ENCODE measurements at regions not wholly inside any gene's neighbourhood (a gene's known extent, or its start where the extent isn't known, plus 50 kb on each side); places are given as distances from the start of the nearest gene placed in this dataset.
"Not testable (repeated sequence)": the region's sequence is repeated elsewhere in the genome, so short reads cannot be mapped to it uniquely, and the experiment has no call there.

DNA sequence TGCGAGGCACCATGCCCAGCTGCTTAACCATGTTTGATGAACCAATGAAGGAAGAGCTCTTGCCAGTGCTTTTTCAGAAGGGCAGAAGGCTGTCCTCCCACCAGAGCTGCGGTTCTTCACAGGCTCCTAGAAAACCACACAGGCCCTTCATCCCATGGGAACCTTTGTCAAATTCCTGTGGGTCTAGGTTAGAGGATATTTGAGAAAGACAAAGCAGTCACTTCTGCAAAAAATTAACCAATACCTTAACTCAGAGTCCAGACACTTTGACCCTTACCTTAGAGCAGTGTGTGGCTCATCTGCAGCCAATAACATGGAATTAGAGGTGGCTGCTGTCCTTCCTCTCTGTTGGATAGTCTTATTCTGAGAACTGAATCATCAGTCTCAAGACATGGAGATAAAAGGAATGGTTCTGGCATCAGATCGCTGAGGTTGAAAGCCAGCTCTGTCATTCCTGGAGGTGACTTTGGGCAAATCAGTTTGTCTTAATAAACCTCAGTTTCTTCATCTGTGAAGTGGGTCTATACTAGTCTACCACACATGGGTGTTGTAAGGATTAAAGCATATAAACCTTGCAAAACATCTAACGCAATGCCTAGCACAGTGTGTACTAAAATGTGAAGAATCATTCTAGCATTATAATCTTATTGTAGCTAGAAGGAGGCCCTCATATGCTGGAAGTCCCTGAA is 65.1 kb upstream of the PIP4K2A start:
- WGBS, 2 donors: 90 to 92% methylated on average over 4 of the region's 4 CpGs
- intact Hi-C loops (cut with DNase I; ENCODE audit: low total_unique reads): no loop called here
- TF ChIP-seq, protein P1, sequence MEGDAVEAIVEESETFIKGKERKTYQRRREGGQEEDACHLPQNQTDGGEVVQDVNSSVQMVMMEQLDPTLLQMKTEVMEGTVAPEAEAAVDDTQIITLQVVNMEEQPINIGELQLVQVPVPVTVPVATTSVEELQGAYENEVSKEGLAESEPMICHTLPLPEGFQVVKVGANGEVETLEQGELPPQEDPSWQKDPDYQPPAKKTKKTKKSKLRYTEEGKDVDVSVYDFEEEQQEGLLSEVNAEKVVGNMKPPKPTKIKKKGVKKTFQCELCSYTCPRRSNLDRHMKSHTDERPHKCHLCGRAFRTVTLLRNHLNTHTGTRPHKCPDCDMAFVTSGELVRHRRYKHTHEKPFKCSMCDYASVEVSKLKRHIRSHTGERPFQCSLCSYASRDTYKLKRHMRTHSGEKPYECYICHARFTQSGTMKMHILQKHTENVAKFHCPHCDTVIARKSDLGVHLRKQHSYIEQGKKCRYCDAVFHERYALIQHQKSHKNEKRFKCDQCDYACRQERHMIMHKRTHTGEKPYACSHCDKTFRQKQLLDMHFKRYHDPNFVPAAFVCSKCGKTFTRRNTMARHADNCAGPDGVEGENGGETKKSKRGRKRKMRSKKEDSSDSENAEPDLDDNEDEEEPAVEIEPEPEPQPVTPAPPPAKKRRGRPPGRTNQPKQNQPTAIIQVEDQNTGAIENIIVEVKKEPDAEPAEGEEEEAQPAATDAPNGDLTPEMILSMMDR (IDR thresholded peaks at IDR 0.05): no peak
- no peak for TF ChIP-seq POLR2A (IDR thresholded peaks at IDR 0.05)
- DNase-seq (ENCODE audit: low spot score in 2 of 2): no peak
- no peak overlapping the region for H3K4me3 ChIP-seq (ENCODE audit: low read depth, poor library complexity, severe bottlenecking)

DNA sequence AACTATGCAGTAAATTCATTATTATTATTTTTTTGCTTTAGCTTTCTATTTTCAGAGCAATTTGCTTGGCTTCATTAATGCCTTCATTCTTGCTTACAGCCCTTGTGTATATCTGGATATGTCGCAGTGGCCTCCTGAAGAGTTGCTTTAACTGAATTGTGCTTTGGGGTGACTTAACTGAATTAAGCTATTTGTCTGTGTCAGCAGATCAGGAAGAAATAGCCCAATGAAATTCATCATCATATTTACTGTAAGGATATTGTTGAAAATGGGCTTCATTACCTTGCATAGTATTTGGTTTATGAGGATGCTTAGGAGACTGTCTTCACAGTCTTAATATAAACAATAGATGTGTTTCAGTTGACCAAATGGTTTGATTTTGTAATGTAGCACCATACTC is 59.7 kb upstream of the PIP4K2A start:
- TF ChIP-seq, protein P1 (IDR thresholded peaks at IDR 0.05): no peak
- no peak for TF ChIP-seq POLR2A (IDR thresholded peaks at IDR 0.05)
- no peak overlapping the region for H3K4me3 ChIP-seq (ENCODE audit: low read depth, poor library complexity, severe bottlenecking)
- intact Hi-C loops (cut with DNase I; ENCODE audit: low total_unique reads): no loop called here
- DNase-seq (ENCODE audit: low spot score in 2 of 2): no peak
- WGBS, 2 donors: 93 to 98% methylated on average over 1 of the region's 1 CpG

DNA sequence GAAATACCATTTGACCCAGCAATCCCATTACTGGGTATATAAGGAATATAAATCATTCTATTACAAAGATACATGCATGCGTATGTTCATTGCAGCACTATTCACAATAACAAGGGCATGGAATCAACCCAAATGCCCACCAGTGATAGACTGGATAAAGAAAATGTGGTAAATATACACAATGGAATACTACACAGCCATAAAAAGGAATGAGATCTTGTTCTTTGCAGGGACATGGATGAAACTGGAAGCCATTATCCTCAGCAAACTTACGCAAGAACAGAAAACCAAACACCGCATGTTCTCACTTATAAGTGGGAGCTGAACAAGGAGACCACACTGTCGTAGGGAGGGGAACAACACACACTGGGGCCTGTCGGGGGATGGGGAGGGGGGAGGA is 57.3 kb upstream of the PIP4K2A start:
- intact Hi-C loops (cut with DNase I; ENCODE audit: low total_unique reads); H3K4me3 ChIP-seq (ENCODE audit: low read depth, poor library complexity, severe bottlenecking); DNase-seq (ENCODE audit: low spot score in 2 of 2): not testable (repeated sequence)
- 95 to 98% methylated on average over 5 of the region's 5 CpGs for WGBS, 2 donors

DNA sequence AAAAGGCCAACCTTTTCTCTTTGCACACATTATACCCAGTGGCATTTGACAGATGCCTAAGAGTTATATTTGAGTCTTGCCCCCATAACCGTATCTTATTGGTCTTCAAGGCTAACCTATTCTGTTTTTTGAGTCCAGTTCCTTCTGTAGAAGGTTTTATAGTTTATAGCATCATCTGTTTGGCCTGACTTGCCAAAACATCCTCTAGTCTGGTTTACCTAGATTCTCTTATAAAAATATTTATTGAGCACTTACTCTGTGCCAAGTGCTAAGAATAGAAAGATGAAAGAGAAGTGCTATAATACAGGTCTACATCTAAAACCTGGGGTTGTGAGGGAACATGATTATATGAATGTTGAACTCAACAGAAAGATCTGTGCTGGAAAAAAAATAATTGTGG is 55.9 kb upstream of the PIP4K2A start:
- intact Hi-C loops (cut with DNase I; ENCODE audit: low total_unique reads): no loop called here
- H3K4me3 ChIP-seq (ENCODE audit: low read depth, poor library complexity, severe bottlenecking): no peak overlapping the region
- WGBS, 2 donors: 79 to 88% methylated on average over 1 of the region's 1 CpG
- TF ChIP-seq, protein P1 (IDR thresholded peaks at IDR 0.05): no peak
- no peak for DNase-seq (ENCODE audit: low spot score in 2 of 2)

DNA sequence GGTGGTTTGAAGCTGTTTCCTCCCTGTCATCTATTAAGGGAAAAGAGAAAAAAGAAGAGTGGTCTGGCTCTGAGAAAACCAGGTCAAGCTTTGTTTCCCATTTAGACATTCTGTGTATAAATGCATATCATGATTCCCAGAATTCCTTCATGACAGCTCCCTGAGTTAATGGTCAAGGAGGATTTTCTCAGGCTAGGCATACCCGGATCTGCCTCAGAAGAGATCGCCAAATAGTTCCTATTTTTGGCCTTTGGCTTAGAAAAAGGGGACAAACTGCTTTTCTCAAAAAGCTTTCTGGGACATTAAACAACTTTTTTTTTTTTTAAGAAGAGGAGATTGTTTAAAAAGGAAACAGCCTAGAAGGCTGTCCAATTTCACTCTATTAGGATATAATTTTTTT is 53.5 kb upstream of the PIP4K2A start:
- no peak for DNase-seq (ENCODE audit: low spot score in 2 of 2)
- 49 to 81% methylated on average over 2 of the region's 2 CpGs for WGBS, 2 donors
- intact Hi-C loops (cut with DNase I; ENCODE audit: low total_unique reads): no loop called here
- TF ChIP-seq POLR2A (IDR thresholded peaks at IDR 0.05): no peak
- TF ChIP-seq, protein P1 (IDR thresholded peaks at IDR 0.05): no peak
- H3K4me3 ChIP-seq (ENCODE audit: low read depth, poor library complexity, severe bottlenecking): no peak overlapping the region

DNA sequence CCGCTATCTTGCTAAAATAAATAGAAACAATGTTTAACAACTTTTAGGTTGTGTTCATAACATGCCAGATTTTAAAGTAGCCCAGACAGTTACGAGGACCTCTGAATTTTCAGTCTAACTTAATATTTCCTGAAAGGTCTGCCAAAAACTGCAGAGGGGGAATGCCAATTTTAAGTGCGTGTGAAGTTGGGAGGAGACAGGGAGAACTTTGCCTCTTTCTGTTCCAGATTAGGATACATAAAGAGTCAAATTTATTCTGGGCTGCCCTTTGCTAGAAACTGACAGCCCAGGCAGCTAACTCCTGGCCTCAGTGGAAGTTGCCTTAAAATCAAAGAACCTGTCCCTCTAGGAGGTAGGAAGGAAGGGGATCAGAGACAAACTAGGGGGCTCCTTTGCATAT is 52.3 kb upstream of the PIP4K2A start:
- no peak overlapping the region for H3K4me3 ChIP-seq (ENCODE audit: low read depth, poor library complexity, severe bottlenecking)
- no peak for DNase-seq (ENCODE audit: low spot score in 2 of 2)
- 31 to 38% methylated on average over 3 of the region's 3 CpGs for WGBS, 2 donors
- no peak for TF ChIP-seq POLR2A (IDR thresholded peaks at IDR 0.05)
- TF ChIP-seq, protein P1 (IDR thresholded peaks at IDR 0.05): no peak
- intact Hi-C loops (cut with DNase I; ENCODE audit: low total_unique reads): no loop called here

All from lower leg skin (tissue), 4 donors.